AG10803 (cell line): ENCODE measurements at regions not wholly inside any gene's neighbourhood (a gene's known extent, or its start where the extent isn't known, plus 50 kb on each side); places are given as distances from the start of the nearest gene placed in this dataset.

Source experiments
- DNase-seq: peaks from one replicate; pipeline ENCODE4 v3.0.0; 2010; ENCODE audit warnings: low read depth
- H3K4me3 ChIP-seq: 2 replicates; pipeline ENCODE4 v1.5.1; 2011; ENCODE audit warnings: mild to moderate bottlenecking, low read length, control low read depth
- CTCF ChIP-seq: conservative IDR thresholded peaks from 2 replicates; pipeline ENCODE4 v1.5.1; 2011; ENCODE audit warnings: mild to moderate bottlenecking, low read length, control low read depth, inconsistent platforms

- H3K4me3 ChIP-seq: no peak overlapping the region
- TF ChIP-seq CTCF: no peak
- no peak for DNase-seq
These were observed 71.7 kb upstream of the SMLR1 start for GRCh38 chr6:130755368-130756034.

- DNase-seq: no peak
- no peak for TF ChIP-seq CTCF
- no peak overlapping the region for H3K4me3 ChIP-seq
These were observed 70.4 kb upstream of the SMLR1 start for GRCh38 chr6:130756824-130757223.

- no peak overlapping the region for H3K4me3 ChIP-seq
- no peak for DNase-seq
- no peak for TF ChIP-seq CTCF
These were observed 68.4 kb upstream of the SMLR1 start for GRCh38 chr6:130758813-130759212.

- H3K4me3 ChIP-seq: no peak overlapping the region
- peak; percentile 78 for TF ChIP-seq CTCF
- peak; percentile 49 for DNase-seq
These were observed 67.2 kb upstream of the SMLR1 start for GRCh38 chr6:130760006-130760405.

GRCh38 chr6:130761286-130761685 lies 65.9 kb upstream of the SMLR1 start:
- peak; percentile 17 for DNase-seq
- no peak for TF ChIP-seq CTCF
- H3K4me3 ChIP-seq: no peak overlapping the region

- DNase-seq: no peak
- no peak overlapping the region for H3K4me3 ChIP-seq
- no peak for TF ChIP-seq CTCF
These were observed 62.0 kb upstream of the SMLR1 start for GRCh38 chr6:130765181-130765727.
